ENCODE measurements at regions not wholly inside any gene's neighbourhood (a gene's known extent, or its start where the extent isn't known, plus 50 kb on each side); places are given as distances from the start of the nearest gene placed in this dataset.

DNA sequence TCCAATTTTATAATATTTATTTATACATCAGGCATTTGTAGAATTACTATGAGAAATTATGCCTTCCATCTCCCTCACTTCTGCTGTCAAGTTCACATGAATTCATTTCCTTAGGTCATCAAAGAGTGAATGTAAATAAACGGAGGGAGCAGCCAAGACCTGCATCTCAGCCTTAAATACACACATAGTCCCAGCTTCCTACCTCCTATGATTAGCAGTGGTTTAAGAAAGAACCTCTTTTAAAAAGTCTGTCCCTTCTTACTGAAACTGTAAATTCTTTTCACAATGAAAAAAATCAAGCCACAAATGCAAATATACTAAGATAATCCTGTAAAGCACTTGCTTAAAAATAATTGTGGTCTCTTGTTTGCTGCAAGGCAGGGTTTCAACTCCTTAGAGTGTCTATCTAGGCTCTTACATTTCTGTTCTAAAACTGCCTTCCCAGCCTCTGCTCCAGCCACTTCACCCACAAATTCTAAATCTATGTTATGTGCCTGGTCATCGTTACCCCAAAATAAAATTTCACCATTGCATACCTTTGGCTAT is 532.7 kb upstream of the FSHR start:
- H3K27me3 ChIP-seq, result no peaks in the 10 kb centered on the region
- H3K27ac ChIP-seq, result no peak overlapping the region
- H3K4me1 ChIP-seq, result no peaks in the 10 kb centered on the region
- ATAC-seq, result no peak
- H3K4me3 ChIP-seq, result no peak overlapping the region
- no peak for TF ChIP-seq POLR2A (IDR thresholded peaks at IDR 0.05)
- H3K36me3 ChIP-seq, result no peaks in the 10 kb centered on the region
- no peaks in the 10 kb centered on the region for H3K9me3 ChIP-seq
- WGBS, 2 donors (ENCODE audit: low coverage in 1 of 2), result 54 to 57% methylated on average over 2 of the region's 2 CpGs

DNA sequence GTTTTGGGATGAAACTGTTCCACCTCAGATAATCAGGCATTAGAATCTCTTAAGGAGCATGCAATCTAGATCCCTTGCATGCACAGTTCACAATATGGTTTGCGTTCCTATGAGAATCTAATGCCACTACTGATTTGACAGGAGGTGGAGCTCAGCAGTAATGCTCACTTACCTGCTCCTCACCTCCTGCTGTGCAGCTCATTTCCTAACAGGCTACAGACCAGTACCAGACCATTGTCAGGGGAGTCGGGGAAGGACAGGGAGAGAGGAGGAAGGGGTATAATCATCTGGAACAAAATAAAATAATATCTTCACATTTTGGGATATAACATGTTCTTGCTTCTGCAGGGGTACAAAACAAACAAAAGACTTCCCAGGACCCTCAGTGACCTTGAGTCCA is 532.0 kb upstream of the FSHR start:
- no peaks in the 10 kb centered on the region for H3K36me3 ChIP-seq
- ATAC-seq, result no peak
- WGBS, 2 donors (ENCODE audit: low coverage in 1 of 2), result 73% methylated on average over 1 of the region's 2 CpGs; no CpG with 5 or more reads in 1 of the 2 donors

DNA sequence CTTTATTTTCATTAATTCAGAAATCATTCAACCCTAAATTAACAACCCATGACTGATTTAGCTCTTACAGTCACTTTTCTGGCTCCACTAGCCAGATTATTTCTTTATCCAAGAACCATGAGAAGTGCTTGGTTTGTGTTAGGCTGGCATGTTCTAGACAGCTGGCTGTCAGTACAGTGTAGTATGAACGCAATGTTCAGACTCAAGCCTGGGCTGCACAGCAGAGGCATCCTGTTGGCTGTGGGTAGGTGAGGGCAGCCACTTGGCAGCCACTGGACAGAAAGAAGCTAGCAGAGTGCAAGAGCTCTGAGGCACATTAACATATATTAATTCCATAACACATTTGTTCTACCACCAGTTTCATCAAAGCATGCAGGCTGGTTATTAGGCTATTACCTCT is 522.9 kb upstream of the FSHR start:
- TF ChIP-seq POLR2A (IDR thresholded peaks at IDR 0.05), result no peak
- TF ChIP-seq, protein P1, sequence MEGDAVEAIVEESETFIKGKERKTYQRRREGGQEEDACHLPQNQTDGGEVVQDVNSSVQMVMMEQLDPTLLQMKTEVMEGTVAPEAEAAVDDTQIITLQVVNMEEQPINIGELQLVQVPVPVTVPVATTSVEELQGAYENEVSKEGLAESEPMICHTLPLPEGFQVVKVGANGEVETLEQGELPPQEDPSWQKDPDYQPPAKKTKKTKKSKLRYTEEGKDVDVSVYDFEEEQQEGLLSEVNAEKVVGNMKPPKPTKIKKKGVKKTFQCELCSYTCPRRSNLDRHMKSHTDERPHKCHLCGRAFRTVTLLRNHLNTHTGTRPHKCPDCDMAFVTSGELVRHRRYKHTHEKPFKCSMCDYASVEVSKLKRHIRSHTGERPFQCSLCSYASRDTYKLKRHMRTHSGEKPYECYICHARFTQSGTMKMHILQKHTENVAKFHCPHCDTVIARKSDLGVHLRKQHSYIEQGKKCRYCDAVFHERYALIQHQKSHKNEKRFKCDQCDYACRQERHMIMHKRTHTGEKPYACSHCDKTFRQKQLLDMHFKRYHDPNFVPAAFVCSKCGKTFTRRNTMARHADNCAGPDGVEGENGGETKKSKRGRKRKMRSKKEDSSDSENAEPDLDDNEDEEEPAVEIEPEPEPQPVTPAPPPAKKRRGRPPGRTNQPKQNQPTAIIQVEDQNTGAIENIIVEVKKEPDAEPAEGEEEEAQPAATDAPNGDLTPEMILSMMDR (IDR thresholded peaks at IDR 0.05), result no peak
- no peak for TF ChIP-seq POLR2AphosphoS5 (IDR thresholded peaks at IDR 0.05)
- TF ChIP-seq EP300 (IDR thresholded peaks at IDR 0.05), result no peak
- Histone ChIP-seq H3K27me3 (no peaks in the 10 kb centered on the region), H3K36me3 (no peaks in the 10 kb centered on the region), H3K4me1 (no peaks in the 10 kb centered on the region), H3K27ac (no peak overlapping the region), H3K4me3 (no peak overlapping the region), H3K9me3 (no peaks in the 10 kb centered on the region)
- ATAC-seq, result no peak
- 100% methylated on average over 1 of the region's 1 CpG for WGBS, 2 donors (ENCODE audit: low coverage in 1 of 2)

More for the DNA sequence above, 532.0 kb upstream of the FSHR start:
- H3K27ac ChIP-seq, result no peak overlapping the region
- no peaks in the 10 kb centered on the region for H3K4me1 ChIP-seq
- no peaks in the 10 kb centered on the region for H3K27me3 ChIP-seq
- no peak overlapping the region for H3K4me3 ChIP-seq
- H3K9me3 ChIP-seq, result no peaks in the 10 kb centered on the region
- TF ChIP-seq POLR2AphosphoS5 (IDR thresholded peaks at IDR 0.05) (no peak), EP300 (IDR thresholded peaks at IDR 0.05) (no peak), POLR2A (IDR thresholded peaks at IDR 0.05) (no peak)
- TF ChIP-seq, protein P1 (IDR thresholded peaks at IDR 0.05), result no peak

DNA sequence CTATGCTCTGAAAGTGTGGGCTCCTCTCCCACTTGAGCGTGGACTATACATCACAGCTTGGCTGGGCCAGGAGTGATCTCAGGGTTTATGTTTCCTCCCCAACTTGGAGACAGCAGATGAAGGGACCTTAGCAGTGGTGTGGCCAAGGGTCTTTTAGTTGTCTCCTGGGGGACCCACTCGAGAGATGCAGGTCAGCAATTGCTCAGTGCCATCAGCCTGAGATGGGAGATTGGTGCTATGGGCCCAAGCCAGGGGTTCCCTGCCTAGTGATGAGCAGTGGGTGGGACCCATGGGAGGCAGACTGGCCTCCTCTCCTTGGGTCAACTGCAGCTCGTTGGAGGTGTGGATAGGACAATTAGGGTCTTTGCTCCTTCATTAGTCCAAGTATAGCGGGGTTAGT is 510.5 kb upstream of the FSHR start:
- no peak for TF ChIP-seq POLR2AphosphoS5 (IDR thresholded peaks at IDR 0.05)
- no peak for TF ChIP-seq EP300 (IDR thresholded peaks at IDR 0.05)
- TF ChIP-seq, protein P1 (IDR thresholded peaks at IDR 0.05), result no peak
- no peak for TF ChIP-seq POLR2A (IDR thresholded peaks at IDR 0.05)
- H3K27me3 ChIP-seq, result no peaks in the 10 kb centered on the region
- no peaks in the 10 kb centered on the region for H3K9me3 ChIP-seq
- no peak for ATAC-seq
- no peak overlapping the region for H3K4me3 ChIP-seq
- H3K27ac ChIP-seq, result no peak overlapping the region
- H3K36me3 ChIP-seq, result no peaks in the 10 kb centered on the region
- WGBS, 2 donors (ENCODE audit: low coverage in 1 of 2), result no CpG with 5 or more reads among the region's 4 CpGs
- no peaks in the 10 kb centered on the region for H3K4me1 ChIP-seq

DNA sequence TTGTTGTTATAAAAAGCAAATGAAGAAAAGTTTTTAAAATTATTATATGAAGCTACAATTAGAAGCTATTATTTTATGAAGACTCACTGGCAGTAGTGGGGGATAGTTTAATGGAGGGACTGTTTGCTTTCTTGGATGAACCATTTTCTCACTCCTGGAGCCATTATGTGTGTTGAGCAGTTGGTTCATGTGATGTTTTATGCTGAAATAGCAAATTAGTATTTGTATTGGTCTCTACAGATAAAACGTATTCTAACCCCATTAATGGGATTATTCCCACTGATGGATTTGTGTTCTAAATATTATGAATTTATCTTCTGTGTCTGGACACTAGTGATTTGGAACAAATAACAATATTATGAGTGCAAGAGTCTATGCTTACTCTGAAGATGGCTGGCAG is 507.5 kb upstream of the FSHR start:
- Histone ChIP-seq H3K4me3 (no peak overlapping the region), H3K36me3 (no peaks in the 10 kb centered on the region), H3K9me3 (no peaks in the 10 kb centered on the region), H3K4me1 (no peaks in the 10 kb centered on the region), H3K27me3 (no peaks in the 10 kb centered on the region), H3K27ac (no peak overlapping the region)
- no peak for ATAC-seq
- no peak for TF ChIP-seq EP300 (IDR thresholded peaks at IDR 0.05)
- no peak for TF ChIP-seq POLR2AphosphoS5 (IDR thresholded peaks at IDR 0.05)
- TF ChIP-seq, protein P1 (IDR thresholded peaks at IDR 0.05), result no peak
- TF ChIP-seq POLR2A (IDR thresholded peaks at IDR 0.05), result no peak
- 54 to 88% methylated on average over 1 of the region's 1 CpG for WGBS, 2 donors (ENCODE audit: low coverage in 1 of 2)
